CD4-positive, alpha-beta T cell treated with Interleukin-6 at 100 ng/mL for 8 hours (primary cell): ENCODE measurements at regions not wholly inside any gene's neighbourhood (a gene's known extent, or its start where the extent isn't known, plus 50 kb on each side); places are given as distances from the start of the nearest gene placed in this dataset.

Source experiments
- DNase-seq: peaks from one replicate; pipeline ENCODE4 v3.0.0-alpha.2; 2020; ENCODE audit warnings: mixed read lengths, low spot score

DNA sequence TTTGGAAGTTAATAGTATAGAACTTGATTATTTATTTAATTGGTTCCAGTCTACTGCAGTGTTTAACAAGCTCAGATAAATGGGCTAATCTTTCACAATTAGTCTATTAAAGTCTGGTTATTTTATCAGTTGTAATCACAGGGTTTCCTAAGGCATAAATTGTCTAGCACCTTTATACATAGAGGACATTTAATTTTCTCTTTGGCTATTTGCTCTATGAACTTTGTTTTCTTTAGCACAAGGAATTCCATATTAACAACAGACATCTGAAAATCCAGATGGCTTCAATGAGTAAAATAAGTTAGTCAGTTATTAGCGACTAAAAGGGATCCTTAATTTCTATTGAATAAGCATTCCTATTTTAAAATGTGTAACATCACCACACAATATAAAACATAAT, 1350.8 kb upstream of the SLC10A2 start:
- no peak for DNase-seq

GRCh38 chr13:104414771-104415170, 1348.6 kb upstream of the SLC10A2 start:
- DNase-seq = no peak

DNA sequence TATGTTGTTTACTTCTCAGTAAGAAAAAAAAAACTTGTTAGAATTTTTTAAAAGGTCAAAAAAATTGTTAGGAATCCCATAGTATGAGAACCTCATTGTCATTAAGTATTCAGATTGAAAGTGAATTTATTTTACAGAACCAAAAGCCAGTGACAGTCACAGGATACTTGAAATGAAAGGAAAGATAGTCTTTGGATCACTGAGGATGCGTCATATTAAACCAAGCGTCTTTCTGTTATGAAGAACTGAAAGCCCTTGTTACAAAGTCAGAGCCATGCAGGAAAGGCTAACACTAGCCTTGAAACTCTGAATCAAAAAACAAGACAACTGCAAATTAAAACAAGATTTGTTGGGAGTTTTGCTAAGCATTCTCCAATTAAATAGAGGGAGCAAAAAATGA, 1348.0 kb upstream of the SLC10A2 start:
- no peak for DNase-seq

DNA sequence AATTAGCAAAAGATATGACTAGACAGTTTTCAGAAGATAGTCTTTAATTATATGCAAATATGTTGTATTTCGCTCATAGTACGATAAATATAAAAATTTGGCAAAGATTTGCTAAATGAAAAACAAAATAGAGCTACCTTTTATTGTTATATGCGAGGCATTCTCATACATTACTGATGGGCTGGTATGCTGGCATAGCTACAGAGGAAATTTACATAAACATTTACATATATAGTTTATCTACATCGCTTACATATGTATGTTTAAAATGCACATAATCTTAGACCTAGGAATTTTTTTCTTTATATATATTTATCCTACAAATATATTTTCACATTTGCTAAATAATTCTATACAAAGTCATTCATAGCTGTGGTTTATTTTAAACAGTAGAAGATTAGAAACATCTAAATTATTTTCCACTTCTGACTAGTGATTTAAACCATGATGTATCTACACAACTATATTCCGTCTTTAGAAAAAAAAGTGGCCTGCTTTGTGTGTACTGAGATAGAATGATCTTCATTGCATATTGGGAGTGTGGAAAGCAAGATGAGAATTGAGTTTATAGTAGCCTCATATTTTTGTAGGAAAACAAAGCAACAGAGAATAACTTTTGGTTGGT, 1345.0 kb upstream of the SLC10A2 start:
- DNase-seq = no peak

DNA sequence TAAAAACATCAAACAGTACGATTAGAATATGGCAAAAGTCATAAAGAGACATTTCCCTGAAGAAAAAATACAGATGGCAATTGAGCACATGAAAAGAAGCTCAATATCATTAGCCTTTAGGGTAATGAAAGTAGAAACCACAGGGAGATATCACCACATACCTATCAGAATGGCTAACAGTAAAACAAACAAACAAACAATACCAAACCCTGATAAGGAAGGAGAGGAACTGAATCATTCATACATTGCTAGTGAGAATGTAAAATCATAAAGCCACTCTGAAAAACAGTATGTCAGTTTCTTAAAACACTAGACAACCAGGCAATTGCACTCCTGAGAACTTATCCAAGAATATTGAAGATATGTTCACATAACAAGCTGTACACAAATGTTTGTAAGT, 1342.5 kb upstream of the SLC10A2 start:
- DNase-seq = no peak

GRCh38 chr13:104404325-104404724, 1338.1 kb upstream of the SLC10A2 start:
- DNase-seq = no peak

- DNase-seq = no peak
These were observed 1323.5 kb upstream of the SLC10A2 start for GRCh38 chr13:104389691-104390090.

GRCh38 chr13:104387510-104387909, 1321.3 kb upstream of the SLC10A2 start:
- DNase-seq = no peak

DNA sequence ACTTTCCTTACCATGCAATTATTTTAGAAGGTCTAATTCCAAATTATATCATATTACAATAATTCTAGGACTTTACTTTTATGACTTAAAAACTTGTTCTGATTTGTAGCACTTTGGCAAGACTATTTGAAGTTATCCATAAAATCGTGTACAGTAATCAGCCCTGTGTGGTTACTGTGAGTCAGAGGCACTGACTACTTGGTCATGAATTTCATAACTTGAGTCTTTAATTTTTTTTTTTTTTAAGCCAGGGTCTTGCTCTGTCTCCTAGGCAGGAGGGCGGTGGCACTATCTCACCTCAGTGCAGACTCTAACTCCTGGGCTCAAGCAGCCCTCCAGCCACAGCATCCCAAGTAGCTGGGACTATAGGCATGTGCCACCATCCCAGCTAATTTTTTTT, 1319.2 kb upstream of the SLC10A2 start:
- DNase-seq = no peak

GRCh38 chr13:104382951-104383350, 1316.7 kb upstream of the SLC10A2 start:
- DNase-seq = no peak

- no peak for DNase-seq
These were observed 1310.4 kb upstream of the SLC10A2 start for GRCh38 chr13:104376588-104376987.

DNA sequence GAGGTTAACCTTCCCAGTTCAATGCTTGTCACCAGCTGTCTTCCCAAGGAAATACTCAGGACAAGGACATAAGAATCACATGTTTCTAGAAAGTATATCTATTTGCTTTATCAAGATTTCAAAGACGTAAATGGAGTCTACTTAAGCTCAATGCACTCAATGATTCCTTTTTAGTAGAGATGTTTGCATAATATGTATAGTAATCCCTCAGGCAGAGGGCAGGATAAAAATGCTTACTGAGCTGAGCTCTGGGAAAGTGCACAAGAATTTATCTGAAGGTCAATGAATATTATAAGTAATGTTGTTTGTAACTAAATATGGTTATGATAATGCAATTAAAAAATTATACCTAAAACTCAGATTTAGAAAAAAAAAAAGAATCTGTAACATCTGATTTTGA, 1309.4 kb upstream of the SLC10A2 start:
- DNase-seq = no peak

DNA sequence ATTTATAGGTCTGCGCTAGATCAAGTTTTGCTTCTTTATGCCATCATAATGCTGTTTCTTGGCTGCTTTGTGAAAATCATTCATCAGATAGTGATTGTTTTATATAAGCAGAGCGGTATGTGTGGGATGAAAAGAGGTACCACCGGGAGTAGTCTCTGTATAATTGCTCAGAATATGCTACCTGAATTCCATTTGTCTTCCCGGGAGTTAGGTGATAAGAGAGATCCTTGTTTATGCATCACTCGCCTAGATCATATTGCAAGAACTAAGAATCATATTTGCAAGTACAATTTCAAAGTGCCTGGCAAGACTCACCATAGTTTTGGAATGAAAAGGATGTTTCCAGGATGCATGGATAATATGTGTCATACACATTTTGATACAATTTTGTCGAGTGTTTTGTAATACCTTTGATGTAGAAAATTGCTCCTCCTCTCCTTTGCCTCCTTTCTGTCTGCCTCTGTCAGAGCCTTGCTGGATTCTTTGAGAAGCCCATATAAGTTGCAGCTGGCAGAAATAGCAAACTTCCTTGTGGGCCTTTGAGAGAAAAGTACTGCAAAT, 1306.0 kb upstream of the SLC10A2 start:
- no peak for DNase-seq

- DNase-seq = no peak
These were observed 1299.2 kb upstream of the SLC10A2 start for GRCh38 chr13:104365430-104365829.

DNA sequence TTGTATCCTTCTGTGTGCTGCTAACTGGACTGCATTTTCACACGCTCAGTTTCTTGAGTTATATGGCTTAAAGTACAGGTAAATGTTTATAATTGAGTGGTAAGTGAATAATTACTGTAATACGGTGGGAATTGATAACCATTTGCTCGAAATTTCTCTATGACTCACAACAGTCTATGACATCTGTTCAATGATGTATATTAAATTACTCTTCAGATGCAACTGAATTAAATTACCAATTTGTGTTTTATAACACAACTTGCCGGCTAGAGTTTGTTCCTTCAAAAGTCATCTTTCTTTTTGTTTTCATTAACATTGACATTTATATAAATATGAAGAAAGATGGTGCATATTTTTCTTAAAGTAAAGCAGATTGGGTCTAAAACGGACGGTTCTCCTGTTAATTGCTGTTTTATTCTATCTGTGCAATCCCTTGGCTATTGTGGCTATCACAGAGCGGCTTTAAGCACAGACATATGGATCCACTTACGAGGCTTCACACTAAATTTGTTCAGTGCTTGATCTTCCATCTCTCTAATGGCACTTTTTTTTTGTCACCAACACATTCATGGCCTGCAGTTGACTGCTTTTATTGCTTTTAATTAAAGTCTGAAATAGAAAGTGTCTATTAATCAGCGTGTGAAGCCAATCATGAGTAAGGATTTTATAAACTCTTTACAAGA, 1291.6 kb upstream of the SLC10A2 start:
- DNase-seq = no peak

GRCh38 chr13:104357174-104357573, 1291.0 kb upstream of the SLC10A2 start:
- no peak for DNase-seq

DNA sequence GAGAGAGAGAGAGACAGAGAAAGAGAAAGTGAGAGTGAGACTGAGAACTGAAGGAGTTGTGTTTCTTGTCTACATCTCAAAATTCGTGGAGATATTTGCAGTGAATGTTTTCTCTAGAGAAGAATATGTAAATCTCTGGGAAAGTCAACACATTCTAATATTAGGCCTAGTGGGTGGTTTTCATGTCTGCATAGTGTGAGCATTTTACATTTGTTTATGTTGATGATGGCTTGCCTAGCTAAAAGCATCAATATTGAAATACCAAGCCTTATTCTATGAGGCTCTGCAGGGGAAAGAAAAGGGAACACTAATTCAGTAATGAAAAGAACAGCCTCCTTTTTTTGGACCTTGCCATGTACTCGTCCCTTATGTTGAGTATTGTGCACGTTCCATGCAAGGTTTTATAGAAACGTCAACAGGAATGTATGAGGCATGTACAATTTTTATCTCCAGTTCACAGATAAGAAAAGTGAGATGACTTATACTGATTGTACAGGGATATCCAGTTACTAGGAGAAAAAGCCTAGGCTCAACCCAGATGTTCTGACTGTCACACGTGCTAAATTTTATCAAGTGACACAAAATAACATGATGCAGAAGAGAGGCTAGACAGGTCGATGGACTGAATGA, 1288.9 kb upstream of the SLC10A2 start:
- DNase-seq = no peak

GRCh38 chr13:104327211-104327610, 1261.0 kb upstream of the SLC10A2 start:
- no peak for DNase-seq

DNA sequence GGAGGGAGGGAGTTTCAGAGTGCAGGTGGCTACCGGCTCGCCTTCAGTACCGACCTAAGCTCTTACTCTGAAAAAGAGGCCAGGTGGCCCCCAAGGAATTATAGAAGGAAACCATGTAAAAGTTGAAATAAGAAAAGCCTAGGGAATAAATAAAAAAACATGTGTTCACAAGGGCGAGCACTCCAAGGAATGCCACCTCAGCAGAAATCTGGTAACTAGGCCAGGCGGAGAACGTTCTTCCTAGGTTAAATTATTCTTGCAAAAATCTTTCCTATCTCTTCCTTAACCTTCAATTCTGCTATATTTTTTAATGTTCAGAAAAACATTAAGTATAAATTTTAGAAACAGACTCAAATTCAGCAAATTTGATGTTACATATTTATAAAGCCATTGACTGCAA, 1260.3 kb upstream of the SLC10A2 start:
- no peak for DNase-seq

DNA sequence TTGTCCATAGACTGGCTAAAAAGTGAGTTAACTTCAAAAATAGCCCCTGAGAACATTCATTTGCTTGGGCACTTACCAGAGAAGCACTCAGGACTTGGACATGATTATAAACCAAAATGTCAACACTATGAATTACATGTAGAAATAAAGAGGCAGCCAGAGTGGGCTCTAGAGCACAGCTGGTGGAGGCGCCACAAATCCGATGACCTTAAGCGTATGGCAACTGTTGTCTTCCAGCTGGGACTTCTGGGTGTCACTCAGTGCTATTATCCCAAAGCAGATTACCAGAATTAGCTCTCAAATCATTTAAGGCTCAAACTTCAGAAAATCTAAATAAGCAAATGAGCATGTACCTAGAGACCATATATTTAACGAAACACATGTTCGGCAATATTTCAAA, 1255.5 kb upstream of the SLC10A2 start:
- no peak for DNase-seq

DNA sequence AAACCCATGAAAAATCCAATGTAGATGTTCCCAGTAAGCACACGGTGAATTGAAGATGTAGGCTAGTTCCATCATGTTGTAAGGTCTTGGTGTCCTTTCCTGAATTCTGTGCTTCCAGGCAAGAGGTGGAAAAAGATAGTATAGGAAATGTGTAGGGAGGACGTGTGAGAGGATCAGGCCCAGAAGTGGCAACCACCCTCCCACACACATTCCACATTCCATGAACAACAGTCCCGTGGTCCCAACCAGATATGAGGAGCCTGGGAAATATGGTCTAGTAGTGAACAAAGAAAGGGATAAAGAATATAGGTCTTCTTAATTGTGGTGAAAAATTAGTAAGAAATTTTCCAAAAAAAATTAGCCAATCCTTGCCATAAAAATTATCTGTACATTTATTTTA, 1254.2 kb upstream of the SLC10A2 start:
- DNase-seq = no peak

GRCh38 chr13:104318121-104318520, 1251.9 kb upstream of the SLC10A2 start:
- DNase-seq = no peak

DNA sequence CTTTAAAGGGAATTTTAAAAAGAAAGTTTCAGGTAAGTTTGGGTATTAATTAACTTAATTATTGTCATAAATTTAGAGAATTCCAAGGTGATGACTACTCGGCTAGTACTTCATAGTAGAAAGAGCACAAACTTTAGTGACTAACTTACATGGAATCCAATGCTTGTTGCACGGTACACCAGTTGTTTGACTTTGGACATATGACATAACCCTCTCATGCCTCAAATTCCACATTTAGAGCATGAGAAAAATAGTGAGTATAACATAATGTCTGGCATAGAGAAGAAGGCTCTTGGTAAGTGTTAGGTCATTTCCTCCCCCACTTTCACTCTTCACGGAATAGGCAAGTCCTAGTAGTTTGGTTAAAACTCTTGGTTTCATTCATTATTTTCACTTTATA, 1249.4 kb upstream of the SLC10A2 start:
- DNase-seq = no peak
